ENCODE measurements at regions not wholly inside any gene's neighbourhood (a gene's known extent, or its start where the extent isn't known, plus 50 kb on each side); places are given as distances from the start of the nearest gene placed in this dataset.

DNA sequence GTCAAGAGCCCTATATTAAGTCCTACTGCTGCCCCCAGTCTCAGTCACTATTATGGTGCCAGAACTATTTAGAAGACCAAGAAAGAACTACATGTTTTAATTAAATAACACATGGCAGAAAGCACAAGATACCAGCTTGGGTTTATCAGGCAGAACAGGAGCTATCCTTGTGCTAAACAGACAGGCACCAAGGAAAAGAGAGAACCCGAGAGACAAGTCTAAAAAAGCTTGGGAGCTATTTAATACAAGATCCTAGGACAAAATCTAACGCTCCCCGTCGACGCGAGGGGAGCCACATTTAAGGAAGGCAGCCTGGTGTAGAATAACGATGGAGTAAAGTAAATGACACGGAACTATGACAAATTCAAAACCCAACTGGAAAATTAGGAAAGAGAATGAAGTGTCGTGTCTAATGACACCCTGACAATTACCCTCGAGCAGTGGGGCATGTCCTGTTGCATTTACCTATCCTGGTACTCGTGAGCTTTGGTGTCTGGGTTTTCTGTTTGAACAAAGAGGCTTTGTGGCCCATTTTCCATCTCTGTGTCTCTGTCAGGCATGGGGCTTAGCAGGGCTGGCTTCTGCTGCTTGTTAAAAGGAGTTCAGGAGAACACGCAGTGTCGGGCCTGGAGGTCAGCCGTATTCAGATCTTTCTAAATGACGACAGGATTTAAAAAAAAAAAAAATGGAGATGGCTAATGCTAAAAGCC is 140.6 kb downstream of the ETNK1 start:
- no peak overlapping the region for H3K4me3 ChIP-seq (ENCODE audit: low read depth, low read length)
- TF ChIP-seq ZNF610 (tag by site-specific recombination; IDR thresholded peaks at IDR 0.05; ENCODE audit: borderline replicate concordance) (no peak), ZNF654 (tag by site-specific recombination; IDR thresholded peaks at IDR 0.05; ENCODE audit: low read depth) (no peak), BCL11B (tag by site-specific recombination; IDR thresholded peaks at IDR 0.05; ENCODE audit: low read depth) (no peak)
- TF ChIP-seq, protein P1, sequence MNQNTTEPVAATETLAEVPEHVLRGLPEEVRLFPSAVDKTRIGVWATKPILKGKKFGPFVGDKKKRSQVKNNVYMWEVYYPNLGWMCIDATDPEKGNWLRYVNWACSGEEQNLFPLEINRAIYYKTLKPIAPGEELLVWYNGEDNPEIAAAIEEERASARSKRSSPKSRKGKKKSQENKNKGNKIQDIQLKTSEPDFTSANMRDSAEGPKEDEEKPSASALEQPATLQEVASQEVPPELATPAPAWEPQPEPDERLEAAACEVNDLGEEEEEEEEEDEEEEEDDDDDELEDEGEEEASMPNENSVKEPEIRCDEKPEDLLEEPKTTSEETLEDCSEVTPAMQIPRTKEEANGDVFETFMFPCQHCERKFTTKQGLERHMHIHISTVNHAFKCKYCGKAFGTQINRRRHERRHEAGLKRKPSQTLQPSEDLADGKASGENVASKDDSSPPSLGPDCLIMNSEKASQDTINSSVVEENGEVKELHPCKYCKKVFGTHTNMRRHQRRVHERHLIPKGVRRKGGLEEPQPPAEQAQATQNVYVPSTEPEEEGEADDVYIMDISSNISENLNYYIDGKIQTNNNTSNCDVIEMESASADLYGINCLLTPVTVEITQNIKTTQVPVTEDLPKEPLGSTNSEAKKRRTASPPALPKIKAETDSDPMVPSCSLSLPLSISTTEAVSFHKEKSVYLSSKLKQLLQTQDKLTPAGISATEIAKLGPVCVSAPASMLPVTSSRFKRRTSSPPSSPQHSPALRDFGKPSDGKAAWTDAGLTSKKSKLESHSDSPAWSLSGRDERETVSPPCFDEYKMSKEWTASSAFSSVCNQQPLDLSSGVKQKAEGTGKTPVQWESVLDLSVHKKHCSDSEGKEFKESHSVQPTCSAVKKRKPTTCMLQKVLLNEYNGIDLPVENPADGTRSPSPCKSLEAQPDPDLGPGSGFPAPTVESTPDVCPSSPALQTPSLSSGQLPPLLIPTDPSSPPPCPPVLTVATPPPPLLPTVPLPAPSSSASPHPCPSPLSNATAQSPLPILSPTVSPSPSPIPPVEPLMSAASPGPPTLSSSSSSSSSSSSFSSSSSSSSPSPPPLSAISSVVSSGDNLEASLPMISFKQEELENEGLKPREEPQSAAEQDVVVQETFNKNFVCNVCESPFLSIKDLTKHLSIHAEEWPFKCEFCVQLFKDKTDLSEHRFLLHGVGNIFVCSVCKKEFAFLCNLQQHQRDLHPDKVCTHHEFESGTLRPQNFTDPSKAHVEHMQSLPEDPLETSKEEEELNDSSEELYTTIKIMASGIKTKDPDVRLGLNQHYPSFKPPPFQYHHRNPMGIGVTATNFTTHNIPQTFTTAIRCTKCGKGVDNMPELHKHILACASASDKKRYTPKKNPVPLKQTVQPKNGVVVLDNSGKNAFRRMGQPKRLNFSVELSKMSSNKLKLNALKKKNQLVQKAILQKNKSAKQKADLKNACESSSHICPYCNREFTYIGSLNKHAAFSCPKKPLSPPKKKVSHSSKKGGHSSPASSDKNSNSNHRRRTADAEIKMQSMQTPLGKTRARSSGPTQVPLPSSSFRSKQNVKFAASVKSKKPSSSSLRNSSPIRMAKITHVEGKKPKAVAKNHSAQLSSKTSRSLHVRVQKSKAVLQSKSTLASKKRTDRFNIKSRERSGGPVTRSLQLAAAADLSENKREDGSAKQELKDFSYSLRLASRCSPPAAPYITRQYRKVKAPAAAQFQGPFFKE (tag by site-specific recombination; IDR thresholded peaks at IDR 0.05; ENCODE audit: borderline replicate concordance) = no peak

GRCh38 chr12:22766911-22767420 is 142.0 kb downstream of the ETNK1 start:
- no peaks in the 10 kb centered on the region for H3K9me3 ChIP-seq (ENCODE audit: control insufficient read depth, insufficient read depth, low read depth, low read length)
- ChIA-PET CTCF (no interaction called here), POLR2A (no interaction called here)
- TF ChIP-seq ZNF658 (tag by site-specific recombination; IDR thresholded peaks at IDR 0.05) (no peak), ZNF488 (tag by site-specific recombination; IDR thresholded peaks at IDR 0.05) (no peak), ZNF423 (tag by site-specific recombination; IDR thresholded peaks at IDR 0.05) (no peak), ZNF366 (tag by site-specific recombination; conservative IDR thresholded peaks at IDR 0.05) (no peak), ZNF776 (tag by site-specific recombination; IDR thresholded peaks at IDR 0.05; ENCODE audit: borderline replicate concordance) (no peak), ZNF624 (tag by site-specific recombination; IDR thresholded peaks at IDR 0.05) (no peak)
- TF ChIP-seq, protein P2, sequence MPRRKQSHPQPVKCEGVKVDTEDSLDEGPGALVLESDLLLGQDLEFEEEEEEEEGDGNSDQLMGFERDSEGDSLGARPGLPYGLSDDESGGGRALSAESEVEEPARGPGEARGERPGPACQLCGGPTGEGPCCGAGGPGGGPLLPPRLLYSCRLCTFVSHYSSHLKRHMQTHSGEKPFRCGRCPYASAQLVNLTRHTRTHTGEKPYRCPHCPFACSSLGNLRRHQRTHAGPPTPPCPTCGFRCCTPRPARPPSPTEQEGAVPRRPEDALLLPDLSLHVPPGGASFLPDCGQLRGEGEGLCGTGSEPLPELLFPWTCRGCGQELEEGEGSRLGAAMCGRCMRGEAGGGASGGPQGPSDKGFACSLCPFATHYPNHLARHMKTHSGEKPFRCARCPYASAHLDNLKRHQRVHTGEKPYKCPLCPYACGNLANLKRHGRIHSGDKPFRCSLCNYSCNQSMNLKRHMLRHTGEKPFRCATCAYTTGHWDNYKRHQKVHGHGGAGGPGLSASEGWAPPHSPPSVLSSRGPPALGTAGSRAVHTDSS (tag by site-specific recombination; IDR thresholded peaks at IDR 0.05) = no peak
- TF ChIP-seq, protein P3, sequence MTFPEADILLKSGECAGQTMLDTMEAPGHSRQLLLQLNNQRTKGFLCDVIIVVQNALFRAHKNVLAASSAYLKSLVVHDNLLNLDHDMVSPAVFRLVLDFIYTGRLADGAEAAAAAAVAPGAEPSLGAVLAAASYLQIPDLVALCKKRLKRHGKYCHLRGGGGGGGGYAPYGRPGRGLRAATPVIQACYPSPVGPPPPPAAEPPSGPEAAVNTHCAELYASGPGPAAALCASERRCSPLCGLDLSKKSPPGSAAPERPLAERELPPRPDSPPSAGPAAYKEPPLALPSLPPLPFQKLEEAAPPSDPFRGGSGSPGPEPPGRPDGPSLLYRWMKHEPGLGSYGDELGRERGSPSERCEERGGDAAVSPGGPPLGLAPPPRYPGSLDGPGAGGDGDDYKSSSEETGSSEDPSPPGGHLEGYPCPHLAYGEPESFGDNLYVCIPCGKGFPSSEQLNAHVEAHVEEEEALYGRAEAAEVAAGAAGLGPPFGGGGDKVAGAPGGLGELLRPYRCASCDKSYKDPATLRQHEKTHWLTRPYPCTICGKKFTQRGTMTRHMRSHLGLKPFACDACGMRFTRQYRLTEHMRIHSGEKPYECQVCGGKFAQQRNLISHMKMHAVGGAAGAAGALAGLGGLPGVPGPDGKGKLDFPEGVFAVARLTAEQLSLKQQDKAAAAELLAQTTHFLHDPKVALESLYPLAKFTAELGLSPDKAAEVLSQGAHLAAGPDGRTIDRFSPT (tag by site-specific recombination; IDR thresholded peaks at IDR 0.05) = no peak
- no peaks in the 10 kb centered on the region for H3K4me1 ChIP-seq (ENCODE audit: control insufficient read depth, insufficient read depth, low read length)
- H3K36me3 ChIP-seq (ENCODE audit: control insufficient read depth in 2 of 2, insufficient read depth in 1 of 2, low read length in 2 of 2) = no peaks in the 10 kb centered on the region
- H3K27ac ChIP-seq (ENCODE audit: extremely low read depth, low read depth, low read length) = no peak overlapping the region
- H3K4me3 ChIP-seq (ENCODE audit: low read depth, low read length) = no peak overlapping the region

More for the DNA sequence above, 140.6 kb downstream of the ETNK1 start:
- H3K4me1 ChIP-seq (ENCODE audit: control insufficient read depth, insufficient read depth, low read length) = no peaks in the 10 kb centered on the region
- POLR2A ChIA-PET = no interaction called here
- H3K36me3 ChIP-seq (ENCODE audit: control insufficient read depth in 2 of 2, insufficient read depth in 1 of 2, low read length in 2 of 2) = no peaks in the 10 kb centered on the region
- no peaks in the 10 kb centered on the region for H3K9me3 ChIP-seq (ENCODE audit: control insufficient read depth, insufficient read depth, low read depth, low read length)
- CTCF ChIA-PET = interaction anchor here (0.6 kb wide), 1 partner anchor 678 kb away, joined by 4 read pairs; no protein-coding TSS in a partner anchor
- H3K27ac ChIP-seq (ENCODE audit: extremely low read depth, low read depth, low read length) = no peak overlapping the region
